Omental fat pad (tissue), 3 donors: ENCODE measurements at regions not wholly inside any gene's neighbourhood (a gene's known extent, or its start where the extent isn't known, plus 50 kb on each side); places are given as distances from the start of the nearest gene placed in this dataset.

Experiments
- ATAC-seq: fragments of 150-250 bp; one replicate; pipeline ENCODE4 v1.9.1; 2016; ENCODE audit warnings: mild to moderate bottlenecking, moderate library complexity; ENCODE audit not compliant: low FRiP score
- DNase-seq: peaks from one replicate; pipeline ENCODE4 v3.0.0-alpha.2; 2019; ENCODE audit warnings: low spot score
- CTCF ChIP-seq, 3 donors: fragments of 450-650 bp; IDR thresholded peaks; one replicate each; pipeline ENCODE4 v1.5.1; 2016 to 2017; ENCODE audit warnings: antibody characterized with exemption in 3 of 3, mild to moderate bottlenecking in 3 of 3, moderate library complexity in 2 of 3

- TF ChIP-seq CTCF (IDR thresholded peaks at IDR 0.05): no peak
- ATAC-seq (no peak), DNase-seq (no peak)
Measured at GRCh38 chr3:110576960-110577359, 494.7 kb upstream of the NECTIN3 start.

GRCh38 chr3:110577854-110578253, 493.8 kb upstream of the NECTIN3 start:
- DNase-seq: no peak
- TF ChIP-seq CTCF (IDR thresholded peaks at IDR 0.05): no peak
- ATAC-seq: no peak

GRCh38 chr3:110579840-110580550, 491.6 kb upstream of the NECTIN3 start:
- ATAC-seq (no peak), DNase-seq (no peak)
- TF ChIP-seq CTCF (IDR thresholded peaks at IDR 0.05): no peak

- ATAC-seq (no peak), DNase-seq (no peak)
- TF ChIP-seq CTCF (IDR thresholded peaks at IDR 0.05): no peak
Measured at GRCh38 chr3:110583373-110583935, 488.2 kb upstream of the NECTIN3 start.

GRCh38 chr3:110588906-110589305, 482.7 kb upstream of the NECTIN3 start:
- no peak for TF ChIP-seq CTCF (IDR thresholded peaks at IDR 0.05)
- ATAC-seq (no peak), DNase-seq (no peak)

GRCh38 chr3:110589341-110589740, 482.3 kb upstream of the NECTIN3 start:
- DNase-seq (no peak), ATAC-seq (no peak)
- no peak for TF ChIP-seq CTCF (IDR thresholded peaks at IDR 0.05)

- TF ChIP-seq CTCF (IDR thresholded peaks at IDR 0.05): no peak
- DNase-seq (no peak), ATAC-seq (no peak)
Measured at GRCh38 chr3:110593749-110594148, 477.9 kb upstream of the NECTIN3 start.
